Esophagus muscularis mucosa (tissue), 4 donors: ENCODE measurements at regions not wholly inside any gene's neighbourhood (a gene's known extent, or its start where the extent isn't known, plus 50 kb on each side); places are given as distances from the start of the nearest gene placed in this dataset.

Experiments
- CTCF ChIP-seq, 3 experiments: fragments of 200-600 bp in 2 of 3; fragments of 450-650 bp in 1 of 3; sonication (generic) in 2 of 3; IDR thresholded peaks; one replicate each; pipeline ENCODE4 v1.5.1; 2017 to 2019; ENCODE audit warnings: antibody characterized with exemption in 3 of 3, mild to moderate bottlenecking in 2 of 3, moderate library complexity in 1 of 3
- EP300 ChIP-seq: sonication (generic); formaldehyde crosslinking; IDR thresholded peaks from one replicate; pipeline ENCODE4 v1.6.1; 2017; ENCODE audit warnings: antibody characterized with exemption
- POLR2A ChIP-seq: fragments of 450-650 bp; IDR thresholded peaks from one replicate; pipeline ENCODE4 v1.6.1; 2017; ENCODE audit warnings: antibody characterized with exemption, moderate library complexity, mild to moderate bottlenecking, low read depth
- POLR2AphosphoS5 ChIP-seq, 2 donors: sonication (generic); formaldehyde crosslinking; IDR thresholded peaks; one replicate each; pipeline ENCODE4 v1.6.1; 2017; ENCODE audit warnings: antibody characterized with exemption in 2 of 2

- TF ChIP-seq CTCF (IDR thresholded peaks at IDR 0.05), result no peak
- no peak for TF ChIP-seq EP300
- TF ChIP-seq POLR2A, result no peak
- TF ChIP-seq POLR2AphosphoS5 (IDR thresholded peaks at IDR 0.05), result no peak
Measured at GRCh38 chr3:70776081-70776480, 463.6 kb upstream of the MDFIC2 start.
